ENCODE measurements at regions not wholly inside any gene's neighbourhood (a gene's known extent, or its start where the extent isn't known, plus 50 kb on each side); places are given as distances from the start of the nearest gene placed in this dataset.

- TF ChIP-seq CTCF (IDR thresholded peaks at IDR 0.05; ENCODE audit: low read length) = no peak
- no peak for TF ChIP-seq EZH2 (IDR thresholded peaks at IDR 0.05; ENCODE audit: borderline replicate concordance, low read length)
These were observed 108.0 kb upstream of the BRINP1 start for GRCh38 chr9:119477197-119477596.

Measured in OCI-LY1 (cell line).